ENCODE measurements at regions not wholly inside any gene's neighbourhood (a gene's known extent, or its start where the extent isn't known, plus 50 kb on each side); places are given as distances from the start of the nearest gene placed in this dataset.
"Not testable (repeated sequence)": the region's sequence is repeated elsewhere in the genome, so short reads cannot be mapped to it uniquely, and the experiment has no call there.

- DNase-seq (ENCODE audit: low read depth): not testable (repeated sequence)
These were observed 775.8 kb upstream of the TPTE start for GRCh38 chr21:9745457-9746108.

GRCh38 chr21:9746311-9746710, 775.1 kb upstream of the TPTE start:
- DNase-seq (ENCODE audit: low read depth): not testable (repeated sequence)

GRCh38 chr21:9746831-9747606, 774.4 kb upstream of the TPTE start:
- not testable (repeated sequence) for DNase-seq (ENCODE audit: low read depth)

- DNase-seq (ENCODE audit: low read depth): not testable (repeated sequence)
These were observed 773.5 kb upstream of the TPTE start for GRCh38 chr21:9747870-9748269.

- DNase-seq (ENCODE audit: low read depth): not testable (repeated sequence)
These were observed 772.9 kb upstream of the TPTE start for GRCh38 chr21:9748451-9748850.

GRCh38 chr21:9749741-9750230, 771.6 kb upstream of the TPTE start:
- not testable (repeated sequence) for DNase-seq (ENCODE audit: low read depth)

- DNase-seq (ENCODE audit: low read depth): no peak
These were observed 770.9 kb upstream of the TPTE start for GRCh38 chr21:9750341-9751086.

- DNase-seq (ENCODE audit: low read depth): not testable (repeated sequence)
These were observed 770.2 kb upstream of the TPTE start for GRCh38 chr21:9751087-9751585.

GRCh38 chr21:9752028-9752427, 769.4 kb upstream of the TPTE start:
- DNase-seq (ENCODE audit: low read depth): not testable (repeated sequence)

GRCh38 chr21:9753441-9753840, 767.9 kb upstream of the TPTE start:
- not testable (repeated sequence) for DNase-seq (ENCODE audit: low read depth)

- no peak for DNase-seq (ENCODE audit: low read depth)
These were observed 767.4 kb upstream of the TPTE start for GRCh38 chr21:9753943-9754342.

- not testable (repeated sequence) for DNase-seq (ENCODE audit: low read depth)
These were observed 766.9 kb upstream of the TPTE start for GRCh38 chr21:9754434-9754833.

- DNase-seq (ENCODE audit: low read depth): no peak
These were observed 765.8 kb upstream of the TPTE start for GRCh38 chr21:9755611-9756010.

GRCh38 chr21:9756677-9757076, 764.7 kb upstream of the TPTE start:
- no peak for DNase-seq (ENCODE audit: low read depth)

GRCh38 chr21:9757118-9757517, 764.3 kb upstream of the TPTE start:
- DNase-seq (ENCODE audit: low read depth): not testable (repeated sequence)

- DNase-seq (ENCODE audit: low read depth): not testable (repeated sequence)
These were observed 763.8 kb upstream of the TPTE start for GRCh38 chr21:9757572-9757971.

- no peak for DNase-seq (ENCODE audit: low read depth)
These were observed 763.2 kb upstream of the TPTE start for GRCh38 chr21:9758141-9758540.

GRCh38 chr21:9758888-9759287, 762.5 kb upstream of the TPTE start:
- no peak for DNase-seq (ENCODE audit: low read depth)

GRCh38 chr21:9759972-9760371, 761.4 kb upstream of the TPTE start:
- no peak for DNase-seq (ENCODE audit: low read depth)

GRCh38 chr21:9760398-9761074, 760.8 kb upstream of the TPTE start:
- DNase-seq (ENCODE audit: low read depth): no peak

GRCh38 chr21:9763306-9763705, 758.1 kb upstream of the TPTE start:
- DNase-seq (ENCODE audit: low read depth): no peak

- DNase-seq (ENCODE audit: low read depth): no peak
These were observed 757.6 kb upstream of the TPTE start for GRCh38 chr21:9763807-9764206.
